ENCODE measurements at regions not wholly inside any gene's neighbourhood (a gene's known extent, or its start where the extent isn't known, plus 50 kb on each side); places are given as distances from the start of the nearest gene placed in this dataset.

DNA sequence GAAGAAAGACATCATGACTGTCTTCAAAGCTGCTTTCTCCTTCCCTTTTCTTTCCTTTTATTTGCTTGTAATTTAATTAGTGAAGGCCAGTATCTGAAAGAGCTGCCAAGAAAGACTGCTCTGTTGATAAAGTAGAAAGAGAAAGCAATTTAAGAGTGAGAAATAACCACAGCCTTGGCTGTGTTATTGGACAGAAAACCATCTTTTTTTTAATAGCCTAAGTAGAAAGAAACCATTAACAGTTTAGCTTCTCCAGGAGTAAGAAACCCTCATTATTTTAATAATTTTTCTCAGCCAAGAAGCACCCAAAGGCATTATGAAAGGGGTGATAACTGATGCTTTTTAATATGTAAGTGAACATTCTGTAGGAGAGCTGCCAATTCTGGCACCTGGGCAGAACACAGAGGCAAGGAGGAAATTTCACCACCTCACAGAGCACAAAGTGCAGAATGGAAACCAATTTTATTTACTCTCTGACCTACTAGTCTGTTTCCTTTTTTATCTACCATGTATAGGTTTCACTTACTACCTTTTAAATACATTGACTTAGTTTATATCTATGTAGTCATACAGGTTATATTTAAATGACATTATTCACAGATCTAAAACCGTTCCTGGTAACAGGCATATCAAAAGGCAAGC is 703.2 kb downstream of the MRPL39 start:
- H2BK120ac ChIP-seq (replicated peaks; ENCODE audit: low read depth, low read length): no peak overlapping the region
- H3K4ac ChIP-seq (replicated peaks; ENCODE audit: insufficient read length, low read depth, low read length): no peak overlapping the region
- H2AK5ac ChIP-seq (ENCODE audit: low read depth, low read length): no peak overlapping the region
- no peaks in the 10 kb centered on the region for H3K79me1 ChIP-seq (ENCODE audit: low read depth, low read length)
- DNase-seq (ENCODE audit: low read depth in 1 of 2, low spot score in 2 of 2): no peak
- no peaks in the 10 kb centered on the region for H4K20me1 ChIP-seq (replicated peaks in 1 of 2; ENCODE audit: control insufficient read depth in 1 of 2, insufficient read depth in 2 of 2, low read length in 2 of 2)
- 80% methylated on average over 1 of the region's 1 CpG; no CpG with 5 or more reads in 1 of the 2 experiments for WGBS, 2 experiments (ENCODE audit: extremely low coverage in 1 of 2, insufficient coverage in 1 of 2, insufficient read length in 1 of 2, insufficient replicate concordance in 2 of 2, low coverage in 1 of 2, low lambda C conversion rate in 2 of 2, missing lambda C conversion rate in 1 of 2)
- H4K8ac ChIP-seq (ENCODE audit: extremely low read depth, insufficient read depth, low read length): no peak overlapping the region
- no peak overlapping the region for H2AFZ ChIP-seq (ENCODE audit: low read length)
- H3K9ac ChIP-seq (replicated peaks in 1 of 4; ENCODE audit: extremely low read depth in 1 of 4, low read depth in 3 of 4, low read length in 3 of 4): no peak overlapping the region
- H2BK5ac ChIP-seq (ENCODE audit: low read depth, low read length): no peak overlapping the region
- H3K56ac ChIP-seq (replicated peaks; ENCODE audit: insufficient read length, low read depth, low read length): no peak overlapping the region
- no peaks in the 10 kb centered on the region for H3K9me3 ChIP-seq (ENCODE audit: insufficient read depth in 2 of 2, low read depth in 1 of 2, low read length in 1 of 2)
- no peaks in the 10 kb centered on the region for H3K23me2 ChIP-seq (ENCODE audit: low read depth, low read length)
- H3K4me3 ChIP-seq (ENCODE audit: extremely low read depth in 1 of 4, insufficient read depth in 2 of 4, low read depth in 3 of 4, low read length in 4 of 4): no peak overlapping the region
- H3K79me2 ChIP-seq (ENCODE audit: control insufficient read depth in 1 of 2, insufficient read depth in 2 of 2, low read length in 2 of 2): no peaks in the 10 kb centered on the region
- FAIRE-seq: no peak
- CTCF ChIA-PET (ENCODE audit: partially characterized antibody): interaction anchor here (1.3 kb wide), 1 partner anchor 183 kb away, joined by 3 read pairs; no protein-coding TSS in a partner anchor
- no peaks in the 10 kb centered on the region for H3K27me3 ChIP-seq (replicated peaks in 1 of 4; ENCODE audit: control insufficient read depth in 3 of 4, extremely low read depth in 1 of 4, insufficient read depth in 3 of 4, low read length in 3 of 4)
- no peak overlapping the region for H2BK12ac ChIP-seq (ENCODE audit: low read depth, low read length)
- POLR2A ChIA-PET (ENCODE audit: partially characterized antibody): no interaction called here
- no peak overlapping the region for H3K27ac ChIP-seq (ENCODE audit: low read depth, low read length)
- no peak overlapping the region for H4K5ac ChIP-seq (ENCODE audit: insufficient read length, low read depth, low read length)
- no peaks in the 10 kb centered on the region for H3K36me3 ChIP-seq (ENCODE audit: control insufficient read depth in 2 of 4, insufficient read depth in 4 of 4, low read length in 3 of 4)
- no peak overlapping the region for H2BK15ac ChIP-seq (ENCODE audit: low read length)
- H3K14ac ChIP-seq (ENCODE audit: insufficient read length): no peak overlapping the region
- no peak overlapping the region for H2BK20ac ChIP-seq (ENCODE audit: low read length)
- H3K4me2 ChIP-seq (ENCODE audit: insufficient read depth in 1 of 2, low read depth in 2 of 2, low read length in 2 of 2): no peak overlapping the region
- H3K23ac ChIP-seq (ENCODE audit: insufficient read length): no peak overlapping the region
- H3K4me1 ChIP-seq (replicated peaks in 1 of 4; ENCODE audit: control insufficient read depth in 3 of 4, insufficient read depth in 4 of 4, low read length in 3 of 4): no peaks in the 10 kb centered on the region
- no peak overlapping the region for H4K91ac ChIP-seq (replicated peaks; ENCODE audit: insufficient read length, low read length)
- no peak overlapping the region for H3K18ac ChIP-seq (ENCODE audit: extremely low read depth, low read length)
- TF ChIP-seq ATF2 (IDR thresholded peaks at IDR 0.05; ENCODE audit: low read length) (no peak), POLR2A (IDR thresholded peaks at IDR 0.05; ENCODE audit: control extremely low read depth in 1 of 2, low read depth in 2 of 2, low read length in 2 of 2) (no peak), JUN (IDR thresholded peaks at IDR 0.05; ENCODE audit: low read depth, low read length) (no peak), EZH2 (IDR thresholded peaks at IDR 0.05; ENCODE audit: low read depth, low read length, severe bottlenecking) (no peak), CHD2 (IDR thresholded peaks at IDR 0.05; ENCODE audit: low read length) (no peak), SP4 (IDR thresholded peaks at IDR 0.05; ENCODE audit: low read length) (no peak), FOSL1 (IDR thresholded peaks at IDR 0.05; ENCODE audit: insufficient read depth, low read depth, low read length) (no peak), CTBP2 (IDR thresholded peaks at IDR 0.05; ENCODE audit: borderline replicate concordance, insufficient read depth, insufficient read length, low read length) (no peak), JUND (IDR thresholded peaks at IDR 0.05; ENCODE audit: low read length) (no peak), SIX5 (IDR thresholded peaks at IDR 0.05; ENCODE audit: low read depth, low read length) (no peak), RNF2 (IDR thresholded peaks at IDR 0.05; ENCODE audit: borderline replicate concordance, low read depth, low read length, missing control alignments, poor library complexity, severe bottlenecking) (no peak), YY1 (IDR thresholded peaks at IDR 0.05; ENCODE audit: low read depth, low read length) (no peak), BCL11A (IDR thresholded peaks at IDR 0.05; ENCODE audit: low read depth in 2 of 2, low read length in 2 of 2) (no peak)
